Osteoblast (primary cell): ENCODE measurements at regions not wholly inside any gene's neighbourhood (a gene's known extent, or its start where the extent isn't known, plus 50 kb on each side); places are given as distances from the start of the nearest gene placed in this dataset.

Experiments used
- DNase-seq: peaks from one replicate; pipeline ENCODE4 v3.0.0; 2011; ENCODE audit warnings: low spot score, mixed read lengths; ENCODE audit not compliant: insufficient read length; ENCODE audit errors: missing footprints
- H2AFZ ChIP-seq: 2 replicates; pipeline ENCODE4 v1.6.0; 2011; ENCODE audit warnings: mild to moderate bottlenecking, low read length
- H3K27ac ChIP-seq: 2 replicates; pipeline ENCODE4 v1.5.1; 2011; ENCODE audit warnings: mild to moderate bottlenecking, low read depth, low read length, moderate library complexity
- H3K27me3 ChIP-seq: 2 replicates; pipeline ENCODE4 v1.6.0; 2012; ENCODE audit warnings: mild to moderate bottlenecking, control low read depth, inconsistent platforms, low read length, moderate library complexity; ENCODE audit not compliant: insufficient read depth
- H3K36me3 ChIP-seq: 2 replicates; pipeline ENCODE4 v1.5.1; 2011; ENCODE audit warnings: mild to moderate bottlenecking, low read length, control low read depth, moderate library complexity; ENCODE audit not compliant: insufficient read depth
- H3K4me1 ChIP-seq: 2 replicates; pipeline ENCODE4 v1.5.1; 2011; ENCODE audit warnings: mild to moderate bottlenecking, low read length, control low read depth, moderate library complexity; ENCODE audit not compliant: insufficient read depth
- H3K4me2 ChIP-seq: 2 replicates; pipeline ENCODE4 v1.6.0; 2011; ENCODE audit warnings: mild to moderate bottlenecking, low read length; ENCODE audit not compliant: insufficient read depth
- H3K4me3 ChIP-seq: fragments of 200-600 bp; sonication (generic); 3 replicates; pipeline ENCODE4 v1.5.1; 2012; ENCODE audit warnings: mild to moderate bottlenecking, low read length, inconsistent platforms; ENCODE audit not compliant: insufficient read depth
- H3K79me2 ChIP-seq: 2 replicates; pipeline ENCODE4 v1.6.0; 2012; ENCODE audit warnings: mild to moderate bottlenecking, low read length, control low read depth, inconsistent platforms; ENCODE audit not compliant: insufficient read depth
- H3K9me3 ChIP-seq: 2 replicates; pipeline ENCODE4 v1.5.1; 2011; ENCODE audit warnings: low read depth, low read length, control low read depth
- H4K20me1 ChIP-seq: 2 replicates; pipeline ENCODE4 v1.6.0; 2012; ENCODE audit warnings: mild to moderate bottlenecking, low read length, control low read depth; ENCODE audit not compliant: insufficient read depth
- CTCF ChIP-seq: IDR thresholded peaks from 2 replicates; pipeline ENCODE4 v1.5.1; 2011; ENCODE audit warnings: mild to moderate bottlenecking, low read depth, low read length, moderate library complexity; ENCODE audit errors: extremely low read depth

DNA sequence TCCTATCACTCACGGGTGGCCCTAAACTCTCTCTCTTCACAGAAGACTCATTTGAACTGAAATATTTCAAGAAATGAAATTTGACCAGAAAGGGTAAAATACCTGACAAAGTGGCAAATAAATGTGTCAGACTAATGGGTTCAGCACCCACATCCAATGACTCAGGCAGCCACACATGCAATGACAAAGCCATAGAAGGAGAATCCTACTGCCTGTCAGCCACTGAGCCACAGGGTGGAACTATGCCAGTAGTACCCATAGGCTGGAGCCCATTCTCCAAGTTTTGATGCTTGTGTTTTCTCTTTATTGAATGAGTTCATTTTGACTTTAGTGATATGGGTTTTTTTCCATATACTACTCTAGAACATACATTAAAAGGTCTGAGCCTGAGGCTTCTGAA, 179.0 kb downstream of the BEND2 start:
- no peak overlapping the region for H3K27ac ChIP-seq
- no peak overlapping the region for H2AFZ ChIP-seq
- no peak for TF ChIP-seq CTCF
- no peaks in the 10 kb centered on the region for H3K36me3 ChIP-seq
- no peaks in the 10 kb centered on the region for H3K9me3 ChIP-seq
- DNase-seq: no peak
- no peaks in the 10 kb centered on the region for H3K4me1 ChIP-seq
- no peaks in the 10 kb centered on the region for H3K79me2 ChIP-seq
- H3K27me3 ChIP-seq: no peaks in the 10 kb centered on the region
- H3K4me2 ChIP-seq: no peak overlapping the region
- no peaks in the 10 kb centered on the region for H4K20me1 ChIP-seq
- H3K4me3 ChIP-seq: no peak overlapping the region

GRCh38 chrX:18039023-18039422, 177.9 kb upstream of the RAI2 start:
- H3K4me2 ChIP-seq: no peak overlapping the region
- H3K36me3 ChIP-seq: no peaks in the 10 kb centered on the region
- no peaks in the 10 kb centered on the region for H3K4me1 ChIP-seq
- TF ChIP-seq CTCF: no peak
- no peaks in the 10 kb centered on the region for H3K9me3 ChIP-seq
- no peaks in the 10 kb centered on the region for H4K20me1 ChIP-seq
- H3K27me3 ChIP-seq: no peaks in the 10 kb centered on the region
- no peak for DNase-seq
- H2AFZ ChIP-seq: no peak overlapping the region
- H3K4me3 ChIP-seq: no peak overlapping the region
- no peak overlapping the region for H3K27ac ChIP-seq
- H3K79me2 ChIP-seq: no peaks in the 10 kb centered on the region

DNA sequence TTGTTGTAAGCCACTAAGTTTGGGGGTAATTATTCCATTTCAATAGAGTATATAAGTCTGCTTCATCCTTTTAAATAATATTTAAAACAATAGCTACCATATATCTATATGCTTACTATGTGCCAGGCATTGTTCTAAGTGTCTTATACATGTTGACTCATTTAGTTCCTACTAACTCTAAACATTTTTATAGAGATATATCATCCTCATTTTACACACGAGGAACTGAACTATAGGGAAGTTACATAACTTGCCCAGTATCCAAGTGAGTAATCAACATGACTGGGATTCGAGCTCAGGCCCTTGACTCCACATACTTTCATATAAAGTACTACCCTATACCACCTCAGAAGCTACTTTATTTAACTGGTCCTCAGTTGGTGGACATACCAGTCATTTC, 175.3 kb upstream of the RAI2 start:
- Histone ChIP-seq H3K9me3 (no peaks in the 10 kb centered on the region), H3K27ac (no peak overlapping the region), H2AFZ (no peak overlapping the region), H3K4me3 (no peak overlapping the region), H3K36me3 (no peaks in the 10 kb centered on the region), H3K4me2 (no peak overlapping the region), H3K27me3 (no peaks in the 10 kb centered on the region), H3K79me2 (no peaks in the 10 kb centered on the region), H3K4me1 (no peaks in the 10 kb centered on the region), H4K20me1 (no peaks in the 10 kb centered on the region)
- no peak for TF ChIP-seq CTCF
- no peak for DNase-seq

DNA sequence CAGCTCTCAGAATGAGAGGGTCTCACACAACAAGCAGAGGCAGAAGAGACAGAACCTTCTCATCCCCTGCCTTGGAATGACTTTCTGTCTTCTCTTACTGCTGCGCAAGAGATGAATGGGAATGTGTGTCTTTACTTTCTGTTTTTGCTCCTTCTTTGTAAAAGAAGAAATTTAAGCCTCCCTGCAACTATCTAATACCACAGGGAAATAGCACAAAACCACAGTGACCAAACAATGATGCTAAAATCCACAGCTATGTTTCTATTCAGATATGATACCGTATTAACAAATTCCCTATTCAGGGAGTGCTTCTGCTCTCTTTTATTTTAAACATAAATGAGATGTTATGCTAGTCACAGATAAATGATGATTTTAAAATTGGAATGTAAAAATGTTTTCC, 173.8 kb upstream of the RAI2 start:
- H3K9me3 ChIP-seq: no peaks in the 10 kb centered on the region
- H3K27me3 ChIP-seq: no peaks in the 10 kb centered on the region
- H3K79me2 ChIP-seq: no peaks in the 10 kb centered on the region
- no peak for TF ChIP-seq CTCF
- no peak overlapping the region for H3K4me3 ChIP-seq
- no peaks in the 10 kb centered on the region for H3K36me3 ChIP-seq
- H2AFZ ChIP-seq: no peak overlapping the region
- no peak for DNase-seq
- no peaks in the 10 kb centered on the region for H3K4me1 ChIP-seq
- no peaks in the 10 kb centered on the region for H4K20me1 ChIP-seq
- no peak overlapping the region for H3K4me2 ChIP-seq
- no peak overlapping the region for H3K27ac ChIP-seq
